MM.1S (cell line): ENCODE measurements at regions not wholly inside any gene's neighbourhood (a gene's known extent, or its start where the extent isn't known, plus 50 kb on each side); places are given as distances from the start of the nearest gene placed in this dataset.

Experiments
- DNase-seq: peaks from one replicate; pipeline ENCODE4 v3.0.0-alpha.2; 2015
- H2AFZ ChIP-seq: fragments of 300-600 bp; sonication (generic); 2 replicates; pipeline ENCODE4 v1.6.0; 2016; ENCODE audit warnings: antibody characterized with exemption, low read length
- H3F3A ChIP-seq: fragments of 300-600 bp; sonication (generic); 2 replicates; pipeline ENCODE4 v1.6.1; 2016; ENCODE audit warnings: mild to moderate bottlenecking, antibody characterized with exemption, low read length, moderate library complexity, mixed read lengths; ENCODE audit not compliant: insufficient read depth
- H3K27ac ChIP-seq: fragments of 300-600 bp; sonication (generic); 2 replicates; pipeline ENCODE4 v1.5.1; 2016; ENCODE audit warnings: mild to moderate bottlenecking, low read length
- H3K27me3 ChIP-seq: fragments of 300-600 bp; sonication (generic); replicated peaks from 2 replicates; pipeline ENCODE4 v1.6.0; 2016; ENCODE audit warnings: low read length; ENCODE audit not compliant: insufficient read depth
- H3K36me3 ChIP-seq: fragments of 300-600 bp; sonication (generic); replicated peaks from 2 replicates; pipeline ENCODE4 v1.6.1; 2016; ENCODE audit warnings: mild to moderate bottlenecking, low read length, mixed read lengths; ENCODE audit not compliant: insufficient read depth
- H3K4me1 ChIP-seq: fragments of 300-600 bp; sonication (generic); 2 replicates; pipeline ENCODE4 v1.6.1; 2016; ENCODE audit warnings: low read length, mixed read lengths
- H3K4me2 ChIP-seq: fragments of 300-600 bp; sonication (generic); 2 replicates; pipeline ENCODE4 v1.6.0; 2016; ENCODE audit warnings: low read depth, low read length
- H3K4me3 ChIP-seq: fragments of 300-600 bp; sonication (generic); 2 replicates; pipeline ENCODE4 v1.5.1; 2016; ENCODE audit warnings: low read length, mixed read lengths
- H3K79me2 ChIP-seq: fragments of 300-600 bp; sonication (generic); 2 replicates; pipeline ENCODE4 v1.6.1; 2016; ENCODE audit warnings: mixed run types, low read length, mixed read lengths
- H3K9ac ChIP-seq: fragments of 300-600 bp; sonication (generic); 2 replicates; pipeline ENCODE4 v1.6.1; 2016; ENCODE audit warnings: low read length, mixed read lengths
- H3K9me2 ChIP-seq: fragments of 300-600 bp; sonication (generic); replicated peaks from 2 replicates; pipeline ENCODE4 v1.6.1; 2016; ENCODE audit warnings: mild to moderate bottlenecking, low read length, mixed read lengths; ENCODE audit not compliant: insufficient read depth
- H3K9me3 ChIP-seq: fragments of 300-600 bp; sonication (generic); replicated peaks from 2 replicates; pipeline ENCODE4 v1.6.1; 2016; ENCODE audit warnings: mild to moderate bottlenecking, low read length, mixed read lengths; ENCODE audit not compliant: insufficient read depth
- H4K20me1 ChIP-seq: fragments of 300-600 bp; sonication (generic); 2 replicates; pipeline ENCODE4 v1.6.1; 2016; ENCODE audit warnings: mild to moderate bottlenecking, low read length, moderate library complexity, mixed read lengths; ENCODE audit not compliant: insufficient read depth
- CTCF ChIP-seq: fragments of 300-600 bp; sonication (generic); IDR thresholded peaks from 2 replicates; pipeline ENCODE4 v1.5.1; 2016; ENCODE audit warnings: antibody characterized with exemption, low read length, mixed read lengths
- EZH2 ChIP-seq: fragments of 300-600 bp; sonication (generic); optimal IDR thresholded peaks from 2 replicates; pipeline ENCODE3; 2017; ENCODE audit warnings: low read depth, mild to moderate bottlenecking, antibody characterized with exemption, low read length, mixed read lengths
- EZH2phosphoT487 ChIP-seq: fragments of 300-600 bp; sonication (generic); IDR thresholded peaks from 2 replicates; pipeline ENCODE4 v1.6.1; 2018; ENCODE audit warnings: antibody characterized with exemption, low read length

GRCh38 chr10:76651154-76651553 lies 986.5 kb downstream of the KCNMA1 start:
- Histone ChIP-seq H3K4me2 (no peak overlapping the region), H3F3A (no peaks in the 10 kb centered on the region), H3K4me3 (no peak overlapping the region), H3K27me3 (no peaks in the 10 kb centered on the region), H2AFZ (no peak overlapping the region), H3K27ac (no peak overlapping the region), H3K36me3 (no peaks in the 10 kb centered on the region), H3K9ac (no peak overlapping the region), H3K79me2 (no peaks in the 10 kb centered on the region), H4K20me1 (no peaks in the 10 kb centered on the region), H3K9me2 (no peaks in the 10 kb centered on the region), H3K4me1 (no peaks in the 10 kb centered on the region), H3K9me3 (no peaks in the 10 kb centered on the region)
- no peak for TF ChIP-seq EZH2
- TF ChIP-seq EZH2phosphoT487: no peak
- no peak for TF ChIP-seq CTCF
- no peak for DNase-seq

DNA sequence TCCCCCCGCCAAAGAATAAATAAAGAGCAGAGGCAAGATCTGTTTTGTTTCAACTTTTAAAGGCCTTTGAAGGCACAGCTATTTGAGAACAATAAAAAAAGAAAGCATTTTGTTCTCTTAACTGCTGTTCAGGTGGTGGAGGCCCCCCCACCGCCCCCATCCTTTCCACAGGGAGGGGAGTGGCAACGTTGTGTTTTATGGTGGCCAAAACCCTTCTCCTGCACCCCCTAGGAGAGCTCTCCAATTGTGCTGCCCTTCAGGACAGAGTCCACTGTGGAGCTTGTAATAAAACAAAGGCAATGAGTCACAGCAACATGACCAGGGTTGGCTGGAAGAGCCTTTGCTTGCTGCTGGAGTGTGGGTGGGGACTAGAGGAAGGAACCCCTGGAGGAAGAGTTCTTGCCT lies 987.9 kb downstream of the KCNMA1 start:
- Histone ChIP-seq H2AFZ (no peak overlapping the region), H4K20me1 (no peaks in the 10 kb centered on the region), H3K4me3 (no peak overlapping the region), H3K36me3 (no peaks in the 10 kb centered on the region), H3F3A (no peaks in the 10 kb centered on the region), H3K9ac (no peak overlapping the region), H3K27me3 (no peaks in the 10 kb centered on the region), H3K79me2 (no peaks in the 10 kb centered on the region), H3K27ac (no peak overlapping the region), H3K9me3 (no peaks in the 10 kb centered on the region), H3K9me2 (no peaks in the 10 kb centered on the region), H3K4me1 (no peaks in the 10 kb centered on the region), H3K4me2 (no peak overlapping the region)
- DNase-seq: no peak
- TF ChIP-seq EZH2 (no peak), EZH2phosphoT487 (no peak), CTCF (no peak)

DNA sequence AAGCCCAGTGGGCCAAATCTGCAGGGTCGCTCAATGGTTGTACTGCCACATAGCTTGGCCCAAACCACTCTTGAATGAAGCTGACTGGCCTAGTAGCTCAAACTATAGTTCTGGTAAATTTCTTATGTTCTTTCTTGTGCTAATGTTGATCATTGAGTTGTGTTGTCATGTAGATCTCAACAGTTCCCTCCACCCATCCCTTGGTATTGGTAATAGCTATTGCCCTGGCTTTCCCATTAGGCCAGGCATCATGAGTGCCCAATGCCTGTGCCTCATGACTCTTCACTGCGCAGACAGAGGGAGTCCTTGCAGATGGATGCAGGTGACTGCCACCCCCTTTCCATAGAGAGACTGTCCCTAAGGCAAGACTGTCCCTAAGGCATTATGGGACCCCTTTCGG lies 988.4 kb downstream of the KCNMA1 start:
- Histone ChIP-seq H3K27me3 (no peaks in the 10 kb centered on the region), H3F3A (no peaks in the 10 kb centered on the region), H3K27ac (no peak overlapping the region), H2AFZ (no peak overlapping the region), H4K20me1 (no peaks in the 10 kb centered on the region), H3K4me1 (no peaks in the 10 kb centered on the region), H3K9me3 (no peaks in the 10 kb centered on the region), H3K4me3 (no peak overlapping the region), H3K9me2 (no peaks in the 10 kb centered on the region), H3K4me2 (no peak overlapping the region), H3K79me2 (no peaks in the 10 kb centered on the region), H3K9ac (no peak overlapping the region), H3K36me3 (no peaks in the 10 kb centered on the region)
- DNase-seq: no peak
- no peak for TF ChIP-seq EZH2phosphoT487
- no peak for TF ChIP-seq EZH2
- TF ChIP-seq CTCF: no peak

- H3K9ac ChIP-seq: no peak overlapping the region
- H3K79me2 ChIP-seq: no peaks in the 10 kb centered on the region
- H3K27ac ChIP-seq: no peak overlapping the region
- H3K4me2 ChIP-seq: no peak overlapping the region
- H3K9me2 ChIP-seq: no peaks in the 10 kb centered on the region
- H3K4me1 ChIP-seq: no peaks in the 10 kb centered on the region
- no peak overlapping the region for H2AFZ ChIP-seq
- H3K27me3 ChIP-seq: no peaks in the 10 kb centered on the region
- H3K36me3 ChIP-seq: no peaks in the 10 kb centered on the region
- no peaks in the 10 kb centered on the region for H3K9me3 ChIP-seq
- H3F3A ChIP-seq: no peaks in the 10 kb centered on the region
- no peaks in the 10 kb centered on the region for H4K20me1 ChIP-seq
- no peak overlapping the region for H3K4me3 ChIP-seq
- no peak for DNase-seq
- no peak for TF ChIP-seq EZH2
Measured at GRCh38 chr10:76647301-76647700, 990.3 kb downstream of the KCNMA1 start.
